ENCODE measurements at regions not wholly inside any gene's neighbourhood (a gene's known extent, or its start where the extent isn't known, plus 50 kb on each side); places are given as distances from the start of the nearest gene placed in this dataset.

DNA sequence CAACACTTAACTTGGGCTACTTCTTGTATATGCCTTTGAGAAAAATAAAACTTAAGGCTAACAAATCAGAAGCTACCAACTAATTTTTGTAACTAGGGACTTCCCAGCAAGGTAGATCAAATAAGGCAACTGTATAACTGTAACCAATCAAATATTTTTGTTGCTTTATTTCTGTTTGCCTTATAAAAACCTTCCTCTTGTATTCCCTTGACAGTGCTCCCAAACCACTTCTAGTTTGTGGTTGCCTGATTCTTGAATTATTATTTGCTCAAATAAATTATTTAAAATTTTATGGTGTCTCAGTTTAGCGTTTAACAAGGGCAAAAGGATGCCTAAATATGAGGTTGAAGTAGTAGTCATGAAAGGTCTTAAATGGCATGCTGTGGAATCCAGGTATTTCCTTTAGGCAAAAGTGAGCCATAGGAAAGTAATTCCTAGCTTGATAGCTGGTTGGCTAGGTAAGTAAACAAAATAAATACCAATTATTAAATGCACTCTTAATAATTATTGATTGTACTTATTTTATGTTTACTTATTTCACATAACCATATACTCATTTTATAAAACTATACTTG, 632.6 kb downstream of the RPL10L start:
- TF ChIP-seq CTCF (IDR thresholded peaks at IDR 0.05; ENCODE audit: low read length) (no peak), EZH2phosphoT487 (IDR thresholded peaks at IDR 0.05; ENCODE audit: low read length) (no peak)

Data from MM.1S (cell line).